ENCODE measurements at regions not wholly inside any gene's neighbourhood (a gene's known extent, or its start where the extent isn't known, plus 50 kb on each side); places are given as distances from the start of the nearest gene placed in this dataset.

DNA sequence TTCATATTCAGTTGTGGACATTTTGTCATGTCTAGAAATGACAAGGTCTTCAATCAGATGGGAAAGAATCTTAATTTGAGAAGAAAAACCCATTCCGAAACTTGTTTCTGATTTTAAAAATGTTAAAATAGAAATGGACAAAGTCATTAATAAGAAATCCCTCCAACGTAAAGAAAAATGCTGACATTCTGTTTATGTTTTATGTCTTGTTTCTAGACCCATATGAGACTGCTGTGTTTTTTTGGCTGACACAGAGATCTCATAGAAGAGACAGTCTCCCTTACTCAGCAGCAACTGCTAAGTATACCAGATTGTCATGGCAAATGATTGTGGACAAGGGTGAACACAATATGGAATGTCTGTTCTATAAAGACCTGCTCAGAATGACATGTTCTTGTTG, 538.5 kb downstream of the ZEB2 start:
- no peak overlapping the region for H3K27ac ChIP-seq (ENCODE audit: extremely low read depth, low read depth, low read length)
- H3K4me1 ChIP-seq (ENCODE audit: control insufficient read depth, insufficient read depth, low read length), result no peaks in the 10 kb centered on the region
- TF ChIP-seq, protein P1, sequence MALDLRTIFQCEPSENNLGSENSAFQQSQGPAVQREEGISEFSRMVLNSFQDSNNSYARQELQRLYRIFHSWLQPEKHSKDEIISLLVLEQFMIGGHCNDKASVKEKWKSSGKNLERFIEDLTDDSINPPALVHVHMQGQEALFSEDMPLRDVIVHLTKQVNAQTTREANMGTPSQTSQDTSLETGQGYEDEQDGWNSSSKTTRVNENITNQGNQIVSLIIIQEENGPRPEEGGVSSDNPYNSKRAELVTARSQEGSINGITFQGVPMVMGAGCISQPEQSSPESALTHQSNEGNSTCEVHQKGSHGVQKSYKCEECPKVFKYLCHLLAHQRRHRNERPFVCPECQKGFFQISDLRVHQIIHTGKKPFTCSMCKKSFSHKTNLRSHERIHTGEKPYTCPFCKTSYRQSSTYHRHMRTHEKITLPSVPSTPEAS (tag by site-specific recombination; IDR thresholded peaks at IDR 0.05), result no peak
- TF ChIP-seq ZNF292 (tag by site-specific recombination; IDR thresholded peaks at IDR 0.05; ENCODE audit: borderline replicate concordance, low read depth) (no peak), ZNF792 (tag by site-specific recombination; IDR thresholded peaks at IDR 0.05) (no peak), ZNF600 (tag by site-specific recombination; IDR thresholded peaks at IDR 0.05) (no peak), ZNF140 (tag by site-specific recombination; IDR thresholded peaks at IDR 0.05) (no peak), ZNF274 (IDR thresholded peaks at IDR 0.05; ENCODE audit: low read length) (no peak), ZNF274 (tag by site-specific recombination; IDR thresholded peaks at IDR 0.05; ENCODE audit: borderline replicate concordance) (no peak), ZNF366 (tag by site-specific recombination; conservative IDR thresholded peaks at IDR 0.05) (no peak), HOXA7 (CRISPR knock-in tag; IDR thresholded peaks at IDR 0.05; ENCODE audit: borderline replicate concordance) (no peak), SALL2 (tag by site-specific recombination; IDR thresholded peaks at IDR 0.05; ENCODE audit: borderline replicate concordance) (no peak)
- TF ChIP-seq, protein P2, sequence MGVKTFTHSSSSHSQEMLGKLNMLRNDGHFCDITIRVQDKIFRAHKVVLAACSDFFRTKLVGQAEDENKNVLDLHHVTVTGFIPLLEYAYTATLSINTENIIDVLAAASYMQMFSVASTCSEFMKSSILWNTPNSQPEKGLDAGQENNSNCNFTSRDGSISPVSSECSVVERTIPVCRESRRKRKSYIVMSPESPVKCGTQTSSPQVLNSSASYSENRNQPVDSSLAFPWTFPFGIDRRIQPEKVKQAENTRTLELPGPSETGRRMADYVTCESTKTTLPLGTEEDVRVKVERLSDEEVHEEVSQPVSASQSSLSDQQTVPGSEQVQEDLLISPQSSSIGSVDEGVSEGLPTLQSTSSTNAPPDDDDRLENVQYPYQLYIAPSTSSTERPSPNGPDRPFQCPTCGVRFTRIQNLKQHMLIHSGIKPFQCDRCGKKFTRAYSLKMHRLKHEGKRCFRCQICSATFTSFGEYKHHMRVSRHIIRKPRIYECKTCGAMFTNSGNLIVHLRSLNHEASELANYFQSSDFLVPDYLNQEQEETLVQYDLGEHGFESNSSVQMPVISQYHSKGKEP (tag by site-specific recombination; IDR thresholded peaks at IDR 0.05), result no peak
- TF ChIP-seq, protein P3, sequence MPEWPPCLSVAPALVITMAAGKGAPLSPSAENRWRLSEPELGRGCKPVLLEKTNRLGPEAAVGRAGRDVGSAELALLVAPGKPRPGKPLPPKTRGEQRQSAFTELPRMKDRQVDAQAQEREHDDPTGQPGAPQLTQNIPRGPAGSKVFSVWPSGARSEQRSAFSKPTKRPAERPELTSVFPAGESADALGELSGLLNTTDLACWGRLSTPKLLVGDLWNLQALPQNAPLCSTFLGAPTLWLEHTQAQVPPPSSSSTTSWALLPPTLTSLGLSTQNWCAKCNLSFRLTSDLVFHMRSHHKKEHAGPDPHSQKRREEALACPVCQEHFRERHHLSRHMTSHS (tag by site-specific recombination; IDR thresholded peaks at IDR 0.05), result no peak
- ChIA-PET POLR2A (no interaction called here), CTCF (no interaction called here)
- H3K4me3 ChIP-seq (ENCODE audit: low read depth, low read length), result no peak overlapping the region
- H3K9me3 ChIP-seq (ENCODE audit: control insufficient read depth, insufficient read depth, low read depth, low read length), result no peaks in the 10 kb centered on the region
- H3K36me3 ChIP-seq (ENCODE audit: control insufficient read depth in 2 of 2, insufficient read depth in 1 of 2, low read length in 2 of 2), result no peaks in the 10 kb centered on the region

DNA sequence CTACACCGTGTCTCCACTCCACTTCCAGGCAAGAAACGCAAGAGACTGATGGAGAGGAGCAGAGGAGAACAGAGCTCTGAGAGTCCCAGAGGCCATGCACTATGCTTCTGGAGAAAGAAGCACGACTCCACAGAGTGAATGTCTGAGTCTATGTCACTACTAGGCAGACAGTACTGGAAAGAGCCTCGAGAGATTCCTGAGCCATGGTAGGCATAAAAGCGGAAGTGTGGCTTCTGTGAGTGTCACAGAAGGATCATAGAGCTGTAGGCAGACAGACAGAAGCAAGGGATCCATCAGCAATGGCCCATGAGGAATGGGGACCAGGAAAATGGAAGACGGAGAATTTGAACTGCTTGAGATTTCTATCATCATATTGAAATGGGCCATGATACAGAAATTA, 542.6 kb downstream of the ZEB2 start:
- no peaks in the 10 kb centered on the region for H3K36me3 ChIP-seq (ENCODE audit: control insufficient read depth in 2 of 2, insufficient read depth in 1 of 2, low read length in 2 of 2)
- POLR2A ChIA-PET, result no interaction called here
- no peaks in the 10 kb centered on the region for H3K4me1 ChIP-seq (ENCODE audit: control insufficient read depth, insufficient read depth, low read length)
- H3K4me3 ChIP-seq (ENCODE audit: low read depth, low read length), result no peak overlapping the region
- H3K27ac ChIP-seq (ENCODE audit: extremely low read depth, low read depth, low read length), result no peak overlapping the region
- H3K9me3 ChIP-seq (ENCODE audit: control insufficient read depth, insufficient read depth, low read depth, low read length), result no peaks in the 10 kb centered on the region
- TF ChIP-seq, protein P4, sequence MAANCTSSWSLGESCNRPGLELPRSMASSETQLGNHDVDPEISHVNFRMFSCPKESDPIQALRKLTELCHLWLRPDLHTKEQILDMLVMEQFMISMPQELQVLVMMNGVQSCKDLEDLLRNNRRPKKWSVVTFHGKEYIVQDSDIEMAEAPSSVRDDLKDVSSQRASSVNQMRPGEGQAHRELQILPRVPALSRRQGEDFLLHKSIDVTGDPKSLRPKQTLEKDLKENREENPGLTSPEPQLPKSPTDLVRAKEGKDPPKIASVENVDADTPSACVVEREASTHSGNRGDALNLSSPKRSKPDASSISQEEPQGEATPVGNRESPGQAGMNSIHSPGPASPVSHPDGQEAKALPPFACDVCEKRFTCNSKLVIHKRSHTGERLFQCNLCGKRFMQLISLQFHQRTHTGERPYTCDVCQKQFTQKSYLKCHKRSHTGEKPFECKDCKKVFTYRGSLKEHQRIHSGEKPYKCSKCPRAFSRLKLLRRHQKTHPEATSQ (tag by site-specific recombination; IDR thresholded peaks at IDR 0.05), result no peak
- TF ChIP-seq ZNF433 (tag by site-specific recombination; IDR thresholded peaks at IDR 0.05; ENCODE audit: low read depth) (no peak), GLI4 (tag by site-specific recombination; IDR thresholded peaks at IDR 0.05) (no peak), KLF1 (tag by site-specific recombination; IDR thresholded peaks at IDR 0.05) (no peak), ZBTB48 (tag by site-specific recombination; IDR thresholded peaks at IDR 0.05) (no peak), ZNF37A (tag by site-specific recombination; IDR thresholded peaks at IDR 0.05) (no peak), ZNF354C (tag by site-specific recombination; IDR thresholded peaks at IDR 0.05; ENCODE audit: borderline replicate concordance, low read depth) (no peak), ZNF140 (tag by site-specific recombination; IDR thresholded peaks at IDR 0.05) (no peak), ZBTB20 (tag by site-specific recombination; IDR thresholded peaks at IDR 0.05) (no peak), ZNF600 (tag by site-specific recombination; IDR thresholded peaks at IDR 0.05) (no peak), ZNF791 (tag by site-specific recombination; IDR thresholded peaks at IDR 0.05) (no peak), ZNF2 (tag by site-specific recombination; IDR thresholded peaks at IDR 0.05) (no peak)
- TF ChIP-seq, protein P5, sequence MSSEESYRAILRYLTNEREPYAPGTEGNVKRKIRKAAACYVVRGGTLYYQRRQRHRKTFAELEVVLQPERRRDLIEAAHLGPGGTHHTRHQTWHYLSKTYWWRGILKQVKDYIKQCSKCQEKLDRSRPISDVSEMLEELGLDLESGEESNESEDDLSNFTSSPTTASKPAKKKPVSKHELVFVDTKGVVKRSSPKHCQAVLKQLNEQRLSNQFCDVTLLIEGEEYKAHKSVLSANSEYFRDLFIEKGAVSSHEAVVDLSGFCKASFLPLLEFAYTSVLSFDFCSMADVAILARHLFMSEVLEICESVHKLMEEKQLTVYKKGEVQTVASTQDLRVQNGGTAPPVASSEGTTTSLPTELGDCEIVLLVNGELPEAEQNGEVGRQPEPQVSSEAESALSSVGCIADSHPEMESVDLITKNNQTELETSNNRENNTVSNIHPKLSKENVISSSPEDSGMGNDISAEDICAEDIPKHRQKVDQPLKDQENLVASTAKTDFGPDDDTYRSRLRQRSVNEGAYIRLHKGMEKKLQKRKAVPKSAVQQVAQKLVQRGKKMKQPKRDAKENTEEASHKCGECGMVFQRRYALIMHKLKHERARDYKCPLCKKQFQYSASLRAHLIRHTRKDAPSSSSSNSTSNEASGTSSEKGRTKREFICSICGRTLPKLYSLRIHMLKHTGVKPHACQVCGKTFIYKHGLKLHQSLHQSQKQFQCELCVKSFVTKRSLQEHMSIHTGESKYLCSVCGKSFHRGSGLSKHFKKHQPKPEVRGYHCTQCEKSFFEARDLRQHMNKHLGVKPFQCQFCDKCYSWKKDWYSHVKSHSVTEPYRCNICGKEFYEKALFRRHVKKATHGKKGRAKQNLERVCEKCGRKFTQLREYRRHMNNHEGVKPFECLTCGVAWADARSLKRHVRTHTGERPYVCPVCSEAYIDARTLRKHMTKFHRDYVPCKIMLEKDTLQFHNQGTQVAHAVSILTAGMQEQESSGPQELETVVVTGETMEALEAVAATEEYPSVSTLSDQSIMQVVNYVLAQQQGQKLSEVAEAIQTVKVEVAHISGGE (tag by site-specific recombination; conservative IDR thresholded peaks at IDR 0.05; ENCODE audit: low read depth), result no peak
- TF ChIP-seq, protein P6, sequence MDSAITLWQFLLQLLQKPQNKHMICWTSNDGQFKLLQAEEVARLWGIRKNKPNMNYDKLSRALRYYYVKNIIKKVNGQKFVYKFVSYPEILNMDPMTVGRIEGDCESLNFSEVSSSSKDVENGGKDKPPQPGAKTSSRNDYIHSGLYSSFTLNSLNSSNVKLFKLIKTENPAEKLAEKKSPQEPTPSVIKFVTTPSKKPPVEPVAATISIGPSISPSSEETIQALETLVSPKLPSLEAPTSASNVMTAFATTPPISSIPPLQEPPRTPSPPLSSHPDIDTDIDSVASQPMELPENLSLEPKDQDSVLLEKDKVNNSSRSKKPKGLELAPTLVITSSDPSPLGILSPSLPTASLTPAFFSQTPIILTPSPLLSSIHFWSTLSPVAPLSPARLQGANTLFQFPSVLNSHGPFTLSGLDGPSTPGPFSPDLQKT (IDR thresholded peaks at IDR 0.05; ENCODE audit: borderline replicate concordance, low read depth, low read length), result no peak
- CTCF ChIA-PET, result no interaction called here
